Germinal center (tissue), 1 donor: ENCODE measurements at regions not wholly inside any gene's neighbourhood (a gene's known extent, or its start where the extent isn't known, plus 50 kb on each side); places are given as distances from the start of the nearest gene placed in this dataset.

Experiments used
- DNase-seq: peaks from one replicate; pipeline ENCODE4 v3.0.0; 2012; ENCODE audit warnings: mixed read lengths, low spot score

- no peak for DNase-seq
These were observed 77.0 kb upstream of the CERS6 start for GRCh38 chr2:168378960-168379669.

- no peak for DNase-seq
These were observed 75.6 kb upstream of the CERS6 start for GRCh38 chr2:168380500-168380899.

GRCh38 chr2:168392024-168392423 lies 64.0 kb upstream of the CERS6 start:
- no peak for DNase-seq

- no peak for DNase-seq
These were observed 63.3 kb upstream of the CERS6 start for GRCh38 chr2:168392797-168393196.

- DNase-seq = no peak
These were observed 61.8 kb upstream of the CERS6 start for GRCh38 chr2:168394262-168394661.

GRCh38 chr2:168396131-168396530 lies 59.9 kb upstream of the CERS6 start:
- DNase-seq = no peak

- no peak for DNase-seq
These were observed 58.4 kb upstream of the CERS6 start for GRCh38 chr2:168397629-168398028.

- no peak for DNase-seq
These were observed 55.0 kb upstream of the CERS6 start for GRCh38 chr2:168401048-168401556.

- DNase-seq = no peak
These were observed 54.3 kb upstream of the CERS6 start for GRCh38 chr2:168401771-168402170.

GRCh38 chr2:168402531-168402930 lies 53.5 kb upstream of the CERS6 start:
- no peak for DNase-seq

- DNase-seq = no peak
These were observed 52.3 kb upstream of the CERS6 start for GRCh38 chr2:168403736-168404135.

- DNase-seq = no peak
These were observed 51.3 kb upstream of the CERS6 start for GRCh38 chr2:168404764-168405163.
